Epithelial cell of prostate (primary cell): ENCODE measurements at regions not wholly inside any gene's neighbourhood (a gene's known extent, or its start where the extent isn't known, plus 50 kb on each side); places are given as distances from the start of the nearest gene placed in this dataset.
"Not testable (repeated sequence)": the region's sequence is repeated elsewhere in the genome, so short reads cannot be mapped to it uniquely, and the experiment has no call there.

Source experiments
- DNase-seq: peaks from one replicate; pipeline ENCODE4 v3.0.0-alpha.2; 2011; ENCODE audit warnings: low read depth, low spot score
- H3K27ac ChIP-seq: fragments of 450-650 bp; 2 replicates; pipeline ENCODE4 v1.5.1; 2017; ENCODE audit warnings: mild to moderate bottlenecking

DNA sequence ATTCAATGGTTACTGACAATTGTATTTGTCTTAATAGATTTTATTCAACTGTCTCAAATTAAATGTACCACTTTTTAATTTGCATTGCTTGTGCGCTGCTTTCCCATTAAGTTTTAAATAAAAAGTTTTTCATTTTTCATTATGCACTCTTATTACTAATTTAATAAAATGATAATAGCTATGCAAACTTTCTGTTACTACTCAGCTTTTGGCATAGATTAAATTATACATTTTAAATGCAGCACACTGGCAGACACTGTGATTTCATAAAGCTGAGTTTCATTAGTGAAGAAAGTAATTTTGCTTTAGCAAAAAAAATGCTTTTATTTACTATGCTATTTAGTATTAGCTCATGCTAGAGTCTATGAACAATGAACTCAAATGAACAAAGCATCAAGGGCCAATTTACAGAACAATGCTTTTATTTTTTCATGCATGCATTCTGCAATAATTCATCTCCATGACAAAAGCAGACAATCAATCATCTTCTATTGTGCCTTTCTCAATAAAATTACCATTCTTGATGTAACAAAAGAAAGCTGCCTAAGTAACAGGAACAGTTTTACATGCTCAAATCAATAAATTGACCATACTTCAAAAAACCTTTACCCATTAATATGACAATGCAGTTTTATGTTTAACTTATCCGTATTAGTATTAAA, 595.2 kb upstream of the ARRDC3 start:
- no peak overlapping the region for H3K27ac ChIP-seq
- DNase-seq, result no peak

DNA sequence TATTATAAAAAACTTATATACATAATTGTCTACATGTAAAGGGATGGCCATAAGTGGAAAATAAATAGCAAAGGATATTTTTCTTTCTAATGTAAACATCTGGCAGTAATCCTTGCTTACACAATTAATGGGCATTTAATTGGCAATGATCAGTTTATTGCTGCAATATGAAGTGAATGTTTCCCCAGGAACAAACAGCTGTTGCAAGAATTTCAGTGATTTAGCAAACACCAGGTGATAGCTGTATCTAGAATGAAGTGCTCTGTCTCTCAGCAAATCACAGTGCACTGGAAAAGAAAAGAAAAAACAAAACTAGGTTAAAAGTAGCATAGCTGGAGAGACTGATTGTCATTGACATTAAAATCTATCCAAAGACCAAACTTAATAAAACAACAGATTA, 594.5 kb upstream of the ARRDC3 start:
- no peak for DNase-seq
- no peak overlapping the region for H3K27ac ChIP-seq

DNA sequence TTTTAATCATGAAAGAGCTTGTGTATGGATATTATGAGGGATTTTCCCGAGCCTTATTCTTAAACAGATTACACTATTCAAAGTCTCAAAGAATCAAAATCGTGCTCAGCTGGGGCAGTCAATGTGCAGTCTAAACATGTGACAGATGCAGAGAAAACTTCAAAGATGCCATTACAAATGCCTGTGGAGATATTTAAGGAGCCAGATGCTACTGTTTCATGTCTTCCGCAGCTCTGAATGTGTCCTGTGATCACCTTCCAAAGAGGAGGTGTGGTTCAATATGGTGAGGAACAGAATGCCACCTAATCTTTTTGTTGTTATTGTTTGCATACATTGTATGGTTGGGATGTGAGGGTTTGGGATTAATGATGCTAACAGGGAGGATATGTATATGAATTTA, 593.3 kb upstream of the ARRDC3 start:
- no peak for DNase-seq
- H3K27ac ChIP-seq, result no peak overlapping the region

DNA sequence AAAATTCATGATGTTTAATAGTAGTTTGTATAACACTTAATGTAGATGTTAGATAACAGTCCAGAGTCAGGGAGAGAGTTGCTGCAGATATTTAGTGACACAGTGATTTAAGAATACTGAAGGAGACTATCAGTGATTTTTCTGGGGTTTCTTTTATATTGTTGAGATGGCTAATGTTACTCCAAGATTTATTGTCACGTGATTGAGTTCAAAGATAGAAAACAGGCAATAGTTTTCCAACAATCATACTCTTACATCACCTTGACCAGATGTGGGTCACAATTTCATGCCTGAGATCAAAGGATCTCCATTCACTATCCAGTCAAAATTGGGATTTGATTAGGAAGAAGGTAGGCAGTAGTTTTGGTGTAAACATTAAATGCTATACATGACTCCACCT, 580.0 kb upstream of the ARRDC3 start:
- DNase-seq, result no peak
- no peak overlapping the region for H3K27ac ChIP-seq

DNA sequence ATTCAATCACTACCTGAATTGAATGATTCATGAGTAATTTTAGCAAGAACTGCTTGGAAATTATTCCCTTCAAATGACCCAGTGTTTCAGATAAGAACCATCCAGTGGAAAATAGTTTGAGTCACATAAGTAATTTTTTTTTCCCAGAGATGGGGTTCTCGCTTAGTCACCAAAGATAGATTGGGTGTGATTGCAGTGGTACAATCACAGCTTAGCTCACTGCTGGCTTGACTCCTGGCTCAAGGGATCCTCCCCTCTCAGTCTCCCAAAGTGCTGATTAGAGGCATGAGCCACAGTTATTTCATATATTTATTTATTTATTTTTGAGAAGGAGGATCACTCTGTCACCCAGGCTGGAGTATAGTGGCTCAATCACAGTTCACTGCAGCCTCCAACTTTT, 574.5 kb upstream of the ARRDC3 start:
- no peak for DNase-seq
- H3K27ac ChIP-seq, result no peak overlapping the region

DNA sequence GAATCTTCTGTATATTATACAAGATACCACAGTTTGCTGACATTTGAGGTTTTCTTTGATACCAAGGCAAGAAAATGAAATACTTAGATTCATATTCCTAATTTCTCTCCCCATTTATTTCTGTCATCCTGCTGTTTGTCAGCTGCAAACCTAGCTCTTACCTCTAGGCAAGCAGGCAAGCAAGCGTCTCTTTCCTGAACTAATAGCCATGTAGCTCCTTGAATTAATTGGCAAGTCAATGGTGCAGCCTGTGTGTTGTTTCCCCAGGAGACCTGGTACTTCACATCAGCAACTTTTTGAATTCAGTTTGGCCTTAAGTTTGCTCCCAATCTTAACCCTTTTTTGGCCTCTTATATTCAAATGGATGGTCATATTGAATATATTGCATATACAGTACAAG, 573.6 kb upstream of the ARRDC3 start:
- H3K27ac ChIP-seq, result no peak overlapping the region
- no peak for DNase-seq

DNA sequence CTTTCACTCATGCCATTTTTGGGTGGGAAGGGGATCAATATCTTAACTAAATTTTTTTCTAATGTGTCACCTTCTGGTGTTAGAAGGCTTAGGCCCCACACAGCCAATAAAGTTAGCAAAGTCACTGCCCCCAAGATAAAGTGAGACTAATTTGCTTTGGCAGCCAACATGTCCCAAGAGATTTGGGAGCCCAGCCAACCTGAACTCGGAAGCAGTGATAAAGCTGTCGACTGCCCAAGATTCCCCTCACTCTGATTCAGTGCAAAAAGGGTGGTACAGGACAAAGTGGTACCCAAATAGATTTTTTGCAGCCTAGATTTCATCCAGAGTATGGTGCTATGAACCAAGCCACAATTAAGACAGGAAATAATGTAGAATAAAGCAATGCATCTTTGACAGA, 572.5 kb upstream of the ARRDC3 start:
- H3K27ac ChIP-seq, result no peak overlapping the region
- DNase-seq, result no peak

DNA sequence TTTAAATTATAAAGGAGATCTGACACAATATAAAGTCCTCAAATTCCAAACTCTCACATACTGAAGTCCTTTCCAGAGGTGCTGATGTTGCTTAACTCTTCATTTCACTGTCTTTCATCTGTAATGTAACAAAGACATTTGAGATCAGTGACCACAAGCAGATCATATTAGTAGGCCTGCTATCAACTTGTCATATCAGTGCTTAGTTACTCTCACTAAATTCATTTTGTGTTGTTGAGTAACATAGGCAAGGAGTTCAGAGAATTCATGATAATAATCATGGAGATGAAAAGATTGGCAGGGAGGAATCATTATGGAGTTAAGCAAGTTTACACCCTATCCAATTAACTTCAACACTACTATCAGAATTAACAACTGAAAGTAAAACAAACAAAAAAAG, 571.0 kb upstream of the ARRDC3 start:
- H3K27ac ChIP-seq, result no peak overlapping the region
- DNase-seq, result no peak

DNA sequence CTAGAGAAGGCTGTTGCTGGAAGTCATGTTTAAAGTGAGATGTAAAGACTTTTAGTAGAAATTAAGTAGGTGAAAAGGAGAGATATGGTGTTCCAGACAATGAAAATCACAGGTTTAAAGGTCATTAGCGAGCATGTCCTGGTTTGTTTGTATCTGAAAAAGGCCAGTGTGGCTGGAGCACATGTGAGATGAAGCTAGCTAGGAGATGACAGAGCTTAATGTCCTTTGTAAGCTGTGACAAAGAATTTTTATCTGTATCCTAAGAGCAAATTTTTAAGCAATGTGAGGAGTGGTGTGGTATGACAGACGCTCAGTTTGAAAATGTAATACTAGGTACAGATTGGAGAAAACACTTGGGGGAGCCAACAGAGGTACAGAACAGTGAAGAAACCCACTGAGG, 567.2 kb upstream of the ARRDC3 start:
- H3K27ac ChIP-seq, result no peak overlapping the region
- DNase-seq, result no peak

DNA sequence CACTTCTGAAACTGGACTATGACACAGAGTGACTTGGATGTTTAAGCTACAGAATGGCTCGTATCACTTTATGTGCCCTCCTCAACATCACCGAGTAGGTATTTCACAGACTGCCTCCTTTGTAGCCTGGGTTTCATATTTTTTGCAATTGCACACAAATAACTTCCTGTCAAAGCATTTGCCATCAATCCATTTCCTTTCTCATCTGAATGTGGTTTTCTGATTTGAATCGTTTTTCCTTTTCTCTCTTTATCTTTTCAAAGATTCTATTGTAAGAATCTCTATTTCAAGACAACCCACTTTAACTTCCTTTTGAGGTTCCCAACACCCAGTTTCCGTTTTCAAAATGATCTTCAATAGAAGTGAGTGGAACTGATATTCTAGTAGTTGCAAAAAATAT, 563.8 kb upstream of the ARRDC3 start:
- no peak for DNase-seq
- H3K27ac ChIP-seq, result no peak overlapping the region

DNA sequence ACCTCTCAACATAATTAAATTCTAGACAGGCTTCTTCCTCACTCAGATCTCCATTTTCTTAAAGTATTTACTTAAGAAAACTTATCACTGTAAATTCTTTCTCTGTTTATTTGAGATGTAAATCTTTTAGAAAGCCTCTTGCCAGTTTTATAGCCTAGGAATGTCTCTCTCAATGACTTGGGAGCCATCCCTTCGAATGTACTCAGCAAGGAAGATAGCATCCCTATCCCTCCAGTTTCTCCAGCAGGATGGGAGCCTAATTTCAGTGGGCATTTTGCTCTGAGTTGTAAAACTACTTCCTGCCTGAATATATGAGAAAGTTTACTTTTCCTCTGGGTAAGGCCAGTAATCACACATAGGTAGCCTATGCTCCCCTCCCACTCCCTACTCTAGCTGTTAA, 558.5 kb upstream of the ARRDC3 start:
- no peak overlapping the region for H3K27ac ChIP-seq
- no peak for DNase-seq

DNA sequence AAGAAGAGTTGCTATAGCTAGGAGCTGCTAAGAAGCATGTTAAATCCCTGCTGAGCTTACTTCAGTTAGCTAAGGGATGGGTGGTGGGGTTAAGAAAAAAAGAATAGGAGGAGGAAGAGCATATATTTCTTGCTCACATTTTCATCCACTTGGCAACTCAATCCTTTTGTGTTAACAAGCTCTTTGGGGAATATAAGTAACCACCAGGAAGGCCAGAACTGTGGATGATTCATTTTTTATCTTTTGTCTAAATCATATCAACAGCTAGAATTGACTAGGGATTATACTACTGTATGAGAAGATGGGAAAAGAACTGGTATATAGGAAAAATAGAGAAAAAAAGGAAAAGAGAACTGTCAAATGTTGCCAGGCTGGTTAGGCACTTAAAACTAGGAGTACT, 555.3 kb upstream of the ARRDC3 start:
- H3K27ac ChIP-seq, result no peak overlapping the region
- no peak for DNase-seq

DNA sequence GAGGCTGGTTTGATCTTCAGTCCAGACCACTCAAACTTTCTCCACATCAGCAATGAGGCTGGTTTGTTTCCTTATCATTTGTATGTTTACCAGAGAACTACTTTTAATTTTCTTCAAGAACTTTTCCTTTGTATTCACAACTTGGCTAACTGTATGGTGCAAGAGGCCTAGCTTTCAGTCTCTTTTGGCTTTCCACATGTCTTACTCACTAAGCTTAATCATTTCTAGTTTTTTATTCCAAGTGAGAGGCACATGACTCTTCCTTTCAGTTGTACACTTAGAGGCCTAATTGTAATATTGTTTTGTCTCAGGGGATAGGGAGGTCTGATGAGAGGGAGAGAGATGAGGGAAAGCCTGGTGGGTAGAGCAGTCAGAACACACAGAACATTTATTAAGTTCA, 554.0 kb upstream of the ARRDC3 start:
- no peak for DNase-seq
- H3K27ac ChIP-seq, result no peak overlapping the region

DNA sequence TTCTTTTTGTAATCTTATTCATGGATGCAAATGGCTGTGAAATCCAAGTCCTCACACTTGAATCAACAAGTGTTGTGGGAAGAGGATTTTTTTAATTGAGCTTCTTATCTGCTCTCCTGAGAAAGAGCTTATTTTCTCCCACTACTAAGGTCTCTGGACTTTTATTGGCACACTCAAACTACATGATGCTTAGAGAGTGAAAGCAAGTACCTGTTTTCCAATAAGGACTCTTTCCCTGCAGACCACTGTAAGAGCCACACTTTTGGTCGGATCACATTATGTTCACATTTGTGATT, 546.4 kb upstream of the ARRDC3 start:
- no peak for DNase-seq
- no peak overlapping the region for H3K27ac ChIP-seq

DNA sequence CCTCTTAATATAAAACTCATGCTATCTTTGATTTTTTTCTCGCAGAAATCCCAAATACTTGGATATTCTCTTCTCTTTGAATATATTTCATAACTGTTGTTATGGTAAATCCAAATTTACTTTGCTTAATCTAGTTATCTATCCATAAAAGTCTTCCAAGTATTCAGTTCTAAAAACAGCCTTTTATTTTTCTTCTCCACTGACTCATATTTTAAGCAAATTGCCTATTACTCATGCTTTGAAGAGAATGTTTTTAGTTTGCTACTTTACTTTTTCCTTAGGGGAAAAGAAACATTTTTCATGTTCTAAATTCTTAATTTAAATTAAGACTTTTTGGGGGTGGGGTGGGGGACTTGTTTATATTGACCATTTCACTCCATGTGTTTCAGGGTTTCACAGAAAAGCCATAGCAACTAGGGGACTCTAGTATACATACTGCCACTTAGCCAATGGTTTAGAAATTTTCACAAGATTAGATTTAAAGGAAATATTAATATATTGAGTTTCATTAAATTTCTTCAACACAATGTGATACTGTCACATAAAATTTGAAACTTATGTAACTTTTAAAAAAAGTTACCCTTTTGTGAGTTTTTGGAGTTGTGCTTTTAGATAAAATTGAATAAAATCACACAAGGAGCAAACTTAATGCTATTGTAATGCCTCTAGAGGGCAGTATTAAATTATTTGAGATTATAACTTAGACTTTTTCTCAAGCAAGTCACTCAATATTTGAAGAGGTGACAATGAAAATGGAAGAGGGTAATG, 545.8 kb upstream of the ARRDC3 start:
- H3K27ac ChIP-seq, result no peak overlapping the region
- DNase-seq, result no peak

DNA sequence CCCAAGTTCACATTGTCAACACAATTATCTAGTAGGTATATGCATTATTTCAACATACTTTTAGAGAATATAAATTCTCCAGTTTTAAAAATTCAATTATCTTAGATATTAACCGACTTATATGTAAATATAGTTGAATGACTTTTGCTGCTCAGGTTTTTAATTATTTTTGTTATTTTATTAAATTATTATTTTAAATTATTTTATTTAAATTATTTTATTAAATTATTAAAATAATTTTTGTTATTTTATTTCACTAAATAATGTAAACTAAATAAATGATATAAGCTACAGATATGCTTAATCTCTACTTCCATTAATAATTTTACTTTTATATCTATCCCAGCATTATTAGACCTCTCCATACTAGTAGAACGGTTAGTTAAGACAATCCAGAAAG, 544.3 kb upstream of the ARRDC3 start:
- DNase-seq, result no peak
- H3K27ac ChIP-seq, result no peak overlapping the region

DNA sequence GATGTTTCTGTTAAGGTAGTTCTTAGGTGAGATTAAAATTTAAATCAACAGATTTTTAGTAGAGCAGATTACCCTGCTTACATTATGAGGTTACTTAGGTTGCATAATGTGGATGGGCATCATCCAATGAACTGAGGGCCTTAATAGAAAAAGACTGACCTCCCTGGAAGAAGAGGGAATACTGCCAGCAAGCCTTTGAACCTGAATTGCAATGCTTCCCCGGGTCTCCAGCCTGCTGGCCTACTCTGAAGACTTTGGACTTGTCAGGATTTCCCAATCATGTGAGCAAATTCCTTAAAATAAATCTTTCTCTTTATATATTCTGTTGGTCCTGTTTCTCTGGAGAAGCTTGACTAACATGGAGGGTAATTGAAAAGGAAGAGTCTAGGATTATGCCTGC, 542.1 kb upstream of the ARRDC3 start:
- DNase-seq, result no peak
- H3K27ac ChIP-seq, result no peak overlapping the region

DNA sequence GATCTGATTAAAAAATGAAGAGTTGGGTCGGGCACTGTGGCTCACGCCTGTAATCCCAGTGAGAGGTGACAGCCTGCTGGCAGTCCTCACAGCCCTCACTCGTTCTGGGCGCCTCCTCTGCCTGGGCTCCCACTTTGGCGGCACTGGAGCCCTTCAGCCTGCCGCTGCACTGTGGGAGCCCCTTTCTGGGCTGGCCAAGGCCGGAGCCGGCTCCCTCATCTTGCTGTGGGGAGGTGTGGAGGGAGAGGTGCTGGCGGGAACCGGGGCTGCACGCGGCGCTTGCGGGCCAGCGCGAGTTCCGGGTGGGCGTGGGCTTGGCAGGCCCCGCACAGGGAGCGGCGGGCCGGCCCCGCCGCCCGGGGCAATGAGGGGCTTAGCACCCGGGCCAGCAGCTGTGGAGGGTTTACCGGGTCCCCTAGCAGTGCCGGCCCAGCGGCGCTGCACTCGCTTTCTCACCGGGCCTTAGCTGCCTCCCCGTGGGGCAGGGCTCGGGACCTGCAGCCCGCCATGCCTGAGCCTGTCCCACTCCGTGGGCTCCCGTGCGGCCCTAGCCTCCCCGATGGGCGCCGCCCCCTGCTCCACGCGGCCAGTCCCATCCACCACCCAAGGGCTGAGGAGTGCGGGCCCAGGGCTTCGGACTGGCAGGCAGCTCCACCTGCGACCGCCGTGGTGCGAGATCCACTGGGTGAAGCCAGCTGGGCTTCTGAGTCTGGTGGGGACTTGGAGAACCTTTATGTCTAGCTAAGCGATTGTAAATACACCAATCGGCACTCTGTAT, 534.1 kb upstream of the ARRDC3 start:
- not testable (repeated sequence) for H3K27ac ChIP-seq, DNase-seq

DNA sequence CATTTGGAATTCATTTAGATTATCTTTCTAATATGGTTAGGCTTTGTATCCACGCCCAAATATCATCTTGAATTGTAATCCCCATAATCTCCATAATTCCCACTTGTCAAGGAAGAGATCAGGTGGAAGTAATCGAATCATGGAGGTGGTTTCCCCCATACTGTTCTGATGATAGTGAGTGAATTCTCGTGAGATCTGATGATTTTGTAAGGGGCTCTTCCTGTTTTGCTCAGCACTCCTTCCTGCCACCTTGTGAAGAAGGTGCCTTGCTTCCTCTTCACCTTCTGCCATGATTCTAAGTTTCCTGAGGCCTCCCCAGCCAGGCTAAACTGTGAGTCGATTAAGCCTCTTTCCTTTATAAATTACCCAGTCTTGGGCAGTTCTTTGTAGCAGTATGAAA, 527.5 kb upstream of the ARRDC3 start:
- no peak overlapping the region for H3K27ac ChIP-seq
- no peak for DNase-seq

DNA sequence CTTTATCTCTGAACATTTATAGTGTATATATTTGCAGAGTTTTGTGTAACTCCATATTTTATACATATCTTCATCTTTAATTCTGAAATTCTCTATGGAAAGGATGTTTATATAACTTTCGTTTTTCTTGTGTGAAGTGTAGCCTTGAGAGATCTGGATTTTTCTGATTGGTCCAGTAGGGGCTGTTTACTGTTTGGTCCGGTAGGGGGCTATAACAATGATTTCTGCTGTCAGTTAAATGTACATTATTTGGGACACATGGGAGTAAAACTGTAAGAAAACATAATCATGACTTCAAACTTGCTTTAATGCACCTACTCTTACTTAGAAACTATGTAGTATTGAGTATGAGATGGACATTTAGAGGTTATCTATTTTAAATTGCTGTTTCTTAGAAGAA, 527.1 kb upstream of the ARRDC3 start:
- no peak for DNase-seq
- no peak overlapping the region for H3K27ac ChIP-seq

DNA sequence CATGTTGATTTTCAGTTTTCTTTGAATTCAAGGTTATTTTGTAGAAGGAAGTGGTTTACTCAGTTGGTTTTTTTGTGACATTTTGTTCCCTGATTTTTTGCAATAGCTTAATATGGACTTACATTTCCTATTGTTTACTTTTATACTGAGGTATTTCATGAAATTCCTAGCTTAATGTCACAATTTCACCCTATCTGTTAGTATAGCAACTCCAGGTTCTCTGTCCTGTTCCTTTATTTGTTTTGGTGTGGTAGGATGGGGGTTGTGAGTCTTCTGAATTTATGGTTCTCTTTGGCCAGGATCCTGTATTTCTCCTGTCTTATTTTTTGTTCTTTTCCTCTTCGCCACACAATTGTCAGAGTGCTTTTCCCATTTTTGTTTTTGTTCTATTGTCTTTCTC, 523.4 kb upstream of the ARRDC3 start:
- DNase-seq, result no peak
- H3K27ac ChIP-seq, result no peak overlapping the region

DNA sequence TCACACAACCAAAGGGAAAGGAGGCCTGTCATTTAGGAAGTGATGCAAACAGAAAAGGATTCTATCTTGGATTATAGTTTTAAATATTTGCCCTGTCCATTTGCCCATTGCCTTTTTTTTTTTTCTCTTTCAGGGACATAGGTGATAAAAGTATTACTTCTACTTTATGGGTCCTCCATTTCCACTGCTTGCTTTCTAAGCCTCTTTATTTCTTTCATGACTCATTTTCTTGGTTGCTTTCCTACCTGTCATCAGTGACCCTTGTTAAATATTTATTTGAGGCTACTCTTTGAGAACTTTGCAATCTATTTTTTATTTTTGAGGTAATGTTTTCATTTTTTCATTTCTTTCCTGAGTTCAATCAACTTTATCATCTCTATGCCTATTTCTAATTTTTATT, 522.9 kb upstream of the ARRDC3 start:
- no peak for DNase-seq
- no peak overlapping the region for H3K27ac ChIP-seq
